B cell (primary cell): ENCODE measurements at regions not wholly inside any gene's neighbourhood (a gene's known extent, or its start where the extent isn't known, plus 50 kb on each side); places are given as distances from the start of the nearest gene placed in this dataset.

Experiments
- EZH2 ChIP-seq: IDR thresholded peaks from 2 replicates; pipeline ENCODE4 v1.6.1; 2012; ENCODE audit warnings: borderline replicate concordance, low read depth, mild to moderate bottlenecking, moderate library complexity, low read length; ENCODE audit not compliant: insufficient read depth, poor library complexity, severe bottlenecking
- TF ChIP-seq, protein P1 (sequence below): fragments of 200-600 bp; IDR thresholded peaks from one replicate; pipeline ENCODE4 v1.8.0; 2022; ENCODE audit warnings: antibody characterized with exemption, mild to moderate bottlenecking

DNA sequence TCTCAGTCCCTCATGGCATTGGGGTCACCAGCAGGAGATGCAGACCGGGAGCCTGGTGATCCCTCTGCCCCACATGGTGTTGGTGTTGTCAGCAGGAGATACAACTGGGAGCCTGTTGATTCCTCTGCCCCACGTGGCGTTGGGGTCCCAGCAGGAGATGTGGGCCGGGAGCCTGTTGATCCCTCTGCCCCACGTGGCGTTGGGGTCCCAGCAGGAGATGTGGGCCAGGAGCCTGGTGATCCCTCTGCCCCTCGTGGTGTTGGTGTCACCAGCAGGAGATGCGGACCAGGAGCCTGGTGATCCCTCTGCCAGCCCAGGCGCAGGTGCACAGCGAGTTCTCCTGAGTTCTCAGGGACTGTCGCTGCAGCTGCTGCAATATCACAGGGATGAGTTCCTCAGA, 229.6 kb upstream of the C1orf174 start:
- TF ChIP-seq, protein P1, sequence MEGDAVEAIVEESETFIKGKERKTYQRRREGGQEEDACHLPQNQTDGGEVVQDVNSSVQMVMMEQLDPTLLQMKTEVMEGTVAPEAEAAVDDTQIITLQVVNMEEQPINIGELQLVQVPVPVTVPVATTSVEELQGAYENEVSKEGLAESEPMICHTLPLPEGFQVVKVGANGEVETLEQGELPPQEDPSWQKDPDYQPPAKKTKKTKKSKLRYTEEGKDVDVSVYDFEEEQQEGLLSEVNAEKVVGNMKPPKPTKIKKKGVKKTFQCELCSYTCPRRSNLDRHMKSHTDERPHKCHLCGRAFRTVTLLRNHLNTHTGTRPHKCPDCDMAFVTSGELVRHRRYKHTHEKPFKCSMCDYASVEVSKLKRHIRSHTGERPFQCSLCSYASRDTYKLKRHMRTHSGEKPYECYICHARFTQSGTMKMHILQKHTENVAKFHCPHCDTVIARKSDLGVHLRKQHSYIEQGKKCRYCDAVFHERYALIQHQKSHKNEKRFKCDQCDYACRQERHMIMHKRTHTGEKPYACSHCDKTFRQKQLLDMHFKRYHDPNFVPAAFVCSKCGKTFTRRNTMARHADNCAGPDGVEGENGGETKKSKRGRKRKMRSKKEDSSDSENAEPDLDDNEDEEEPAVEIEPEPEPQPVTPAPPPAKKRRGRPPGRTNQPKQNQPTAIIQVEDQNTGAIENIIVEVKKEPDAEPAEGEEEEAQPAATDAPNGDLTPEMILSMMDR, result no peak
- no peak for TF ChIP-seq EZH2
